Fibroblast of villous mesenchyme (primary cell): ENCODE measurements at regions not wholly inside any gene's neighbourhood (a gene's known extent, or its start where the extent isn't known, plus 50 kb on each side); places are given as distances from the start of the nearest gene placed in this dataset.

Experiments
- DNase-seq: peaks from one replicate; pipeline ENCODE4 v3.0.0-alpha.2; 2010; ENCODE audit warnings: low read depth
- H3K4me3 ChIP-seq: 2 replicates; pipeline ENCODE4 v1.5.1; 2011; ENCODE audit warnings: low read depth, mild to moderate bottlenecking, low read length
- CTCF ChIP-seq: IDR thresholded peaks from 2 replicates; pipeline ENCODE4 v1.5.1; 2012; ENCODE audit warnings: low read depth, mild to moderate bottlenecking, low read length; ENCODE audit not compliant: insufficient read depth

GRCh38 chr1:79959635-79960034, 953.1 kb upstream of the ADGRL4 start:
- H3K4me3 ChIP-seq: no peak overlapping the region
- no peak for TF ChIP-seq CTCF
- DNase-seq: no peak

- no peak overlapping the region for H3K4me3 ChIP-seq
These were observed 949.4 kb upstream of the ADGRL4 start for GRCh38 chr1:79955966-79956365.

GRCh38 chr1:79950511-79950910, 944.0 kb upstream of the ADGRL4 start:
- no peak overlapping the region for H3K4me3 ChIP-seq
- no peak for DNase-seq
- no peak for TF ChIP-seq CTCF

More at GRCh38 chr1:79955966-79956365, 949.4 kb upstream of the ADGRL4 start:
- no peak for TF ChIP-seq CTCF
- DNase-seq: no peak

GRCh38 chr1:79945391-79945790, 938.9 kb upstream of the ADGRL4 start:
- no peak for TF ChIP-seq CTCF
- DNase-seq: no peak
- H3K4me3 ChIP-seq: no peak overlapping the region

GRCh38 chr1:79929356-79929755, 922.8 kb upstream of the ADGRL4 start:
- DNase-seq: no peak
- no peak overlapping the region for H3K4me3 ChIP-seq
- no peak for TF ChIP-seq CTCF

GRCh38 chr1:79928901-79929300, 922.4 kb upstream of the ADGRL4 start:
- no peak overlapping the region for H3K4me3 ChIP-seq
- no peak for DNase-seq
- no peak for TF ChIP-seq CTCF

- no peak overlapping the region for H3K4me3 ChIP-seq
- no peak for TF ChIP-seq CTCF
- DNase-seq: no peak
These were observed 914.6 kb upstream of the ADGRL4 start for GRCh38 chr1:79920960-79921669.
